GM06990 (cell line): ENCODE measurements at regions not wholly inside any gene's neighbourhood (a gene's known extent, or its start where the extent isn't known, plus 50 kb on each side); places are given as distances from the start of the nearest gene placed in this dataset.

ENCODE experiments used
- DNase-seq: peaks from one replicate; pipeline ENCODE4 v3.0.0-alpha.2; 2011; ENCODE audit not compliant: insufficient read length; ENCODE audit errors: extremely low read depth
- H3K27me3 ChIP-seq: replicated peaks from 2 replicates; pipeline ENCODE4 v1.6.0; 2011; ENCODE audit warnings: low read length; ENCODE audit not compliant: control insufficient read depth, insufficient read depth
- H3K36me3 ChIP-seq: 2 replicates; pipeline ENCODE4 v1.5.1; 2011; ENCODE audit warnings: low read length; ENCODE audit not compliant: control insufficient read depth, insufficient read depth
- H3K4me3 ChIP-seq: replicated peaks from 2 replicates; pipeline ENCODE4 v1.5.1; 2011; ENCODE audit warnings: low read depth, mild to moderate bottlenecking, control low read depth, low read length
- CTCF ChIP-seq: IDR thresholded peaks from 2 replicates; pipeline ENCODE4 v1.5.1; 2011; ENCODE audit warnings: low read length, control low read depth, mild to moderate bottlenecking, inconsistent platforms; ENCODE audit not compliant: insufficient read depth, poor library complexity, severe bottlenecking

- DNase-seq = no peak
- H3K4me3 ChIP-seq = no peak overlapping the region
- H3K36me3 ChIP-seq = no peaks in the 10 kb centered on the region
- TF ChIP-seq CTCF = no peak
- H3K27me3 ChIP-seq = no peaks in the 10 kb centered on the region
Measured at GRCh38 chr3:74824366-74824765, 209.9 kb upstream of the CNTN3 start.

- Histone ChIP-seq H3K36me3 (no peaks in the 10 kb centered on the region), H3K4me3 (no peak overlapping the region), H3K27me3 (no peaks in the 10 kb centered on the region)
- no peak for TF ChIP-seq CTCF
- no peak for DNase-seq
Measured at GRCh38 chr3:74814181-74814580, 199.7 kb upstream of the CNTN3 start.

GRCh38 chr3:74812756-74813155, 198.3 kb upstream of the CNTN3 start:
- no peak for TF ChIP-seq CTCF
- Histone ChIP-seq H3K4me3 (no peak overlapping the region), H3K36me3 (no peaks in the 10 kb centered on the region), H3K27me3 (no peaks in the 10 kb centered on the region)
- no peak for DNase-seq

- DNase-seq = no peak
- Histone ChIP-seq H3K27me3 (no peaks in the 10 kb centered on the region), H3K36me3 (no peaks in the 10 kb centered on the region), H3K4me3 (no peak overlapping the region)
- TF ChIP-seq CTCF = no peak
Measured at GRCh38 chr3:74808506-74809275, 194.2 kb upstream of the CNTN3 start.

- no peak for TF ChIP-seq CTCF
Measured at GRCh38 chr3:74801924-74802323, 187.5 kb upstream of the CNTN3 start.

GRCh38 chr3:74789111-74789510, 174.7 kb upstream of the CNTN3 start:
- no peak for TF ChIP-seq CTCF
- H3K27me3 ChIP-seq = no peaks in the 10 kb centered on the region
- no peaks in the 10 kb centered on the region for H3K36me3 ChIP-seq
- H3K4me3 ChIP-seq = no peak overlapping the region
- DNase-seq = no peak

More at GRCh38 chr3:74801924-74802323, 187.5 kb upstream of the CNTN3 start:
- DNase-seq = no peak
- Histone ChIP-seq H3K4me3 (no peak overlapping the region), H3K36me3 (no peaks in the 10 kb centered on the region), H3K27me3 (no peaks in the 10 kb centered on the region)
